SK-N-SH (cell line): ENCODE measurements at regions not wholly inside any gene's neighbourhood (a gene's known extent, or its start where the extent isn't known, plus 50 kb on each side); places are given as distances from the start of the nearest gene placed in this dataset.

Experiments
- CTCF ChIA-PET: fragments of 300-600, 350-600 bp; formaldehyde crosslinking; extraction: SDS; loops from one replicate; lab custom pipeline; 2021; lab: Yijun Ruan, JAX
- POLR2A ChIA-PET: fragments of 350-600 bp; sonication (Branson Sonifier 250); formaldehyde crosslinking; extraction: SDS; loops from one replicate; lab custom pipeline; 2020; ENCODE audit warnings: antibody characterized with exemption, inconsistent platforms; lab: Yijun Ruan, JAX
- DNase-seq: peaks from one replicate; pipeline ENCODE4 v3.0.0; 2012
- H2AFZ ChIP-seq: fragments of 200-600 bp; sonication (generic); 2 replicates; pipeline ENCODE4 v1.8.1; 2016; ENCODE audit warnings: antibody characterized with exemption, mild to moderate bottlenecking, low read depth
- H3F3A ChIP-seq: fragments of 200-600 bp; sonication (generic); replicated peaks from 2 replicates; pipeline ENCODE3; 2016; ENCODE audit warnings: antibody characterized with exemption, mild to moderate bottlenecking; ENCODE audit not compliant: insufficient read depth
- H3K27ac ChIP-seq, 2 experiments: fragments of 200-500 bp in 1 of 2; fragments of 200-600 bp in 1 of 2; sonication (Bioruptor generic) in 1 of 2; sonication (generic), shearing (Covaris generic) in 1 of 2; 2 replicates each; pipeline versions ENCODE4 v1.5.1 to v1.6.1; 2014 to 2016; ENCODE audit warnings: low read depth in 2 of 2, inconsistent platforms in 1 of 2, low read length in 1 of 2, mild to moderate bottlenecking in 1 of 2, mixed read lengths in 1 of 2
- H3K27me3 ChIP-seq: fragments of 200-600 bp; sonication (generic), shearing (Covaris generic); 2 replicates; pipeline ENCODE4 v1.6.1; 2016; ENCODE audit warnings: mixed run types; ENCODE audit not compliant: insufficient read depth
- H3K36me3 ChIP-seq, 2 experiments: fragments of 200-500 bp in 1 of 2; fragments of 200-600 bp in 1 of 2; sonication (Bioruptor generic) in 1 of 2; sonication (generic) in 1 of 2; replicated peaks in 1 of 2; 2 replicates each; pipeline versions ENCODE3 to v1.5.1; 2014 to 2016; ENCODE audit warnings: low read length in 1 of 2, mild to moderate bottlenecking in 1 of 2; ENCODE audit not compliant: insufficient read depth in 2 of 2, control insufficient read depth in 1 of 2
- H3K4me1 ChIP-seq, 2 experiments: fragments of 200-500 bp in 1 of 2; fragments of 200-600 bp in 1 of 2; sonication (Bioruptor generic) in 1 of 2; sonication (generic), shearing (Covaris generic) in 1 of 2; 2 replicates each; pipeline versions ENCODE4 v1.5.1 to v1.6.1; 2014 to 2016; ENCODE audit warnings: low read depth in 1 of 2, low read length in 1 of 2, mixed run types in 1 of 2; ENCODE audit not compliant: insufficient read depth in 2 of 2, control insufficient read depth in 1 of 2
- H3K4me2 ChIP-seq: fragments of 200-600 bp; sonication (generic), shearing (Covaris generic); 2 replicates; pipeline ENCODE4 v1.6.1; 2017; ENCODE audit warnings: mixed run types
- H3K4me3 ChIP-seq, 2 experiments: fragments of 200-500 bp in 1 of 2; fragments of 200-600 bp in 1 of 2; sonication (Bioruptor generic) in 1 of 2; sonication (generic), shearing (Covaris generic) in 1 of 2; 2 replicates each; pipeline versions ENCODE4 v1.5.1 to v1.8.1; 2014 to 2016; ENCODE audit warnings: low read depth in 2 of 2, inconsistent platforms in 1 of 2, low read length in 1 of 2, mild to moderate bottlenecking in 1 of 2, mixed read lengths in 1 of 2, moderate library complexity in 1 of 2
- H3K79me2 ChIP-seq: fragments of 200-600 bp; sonication (generic); 2 replicates; pipeline ENCODE4 v1.8.1; 2017; ENCODE audit warnings: mild to moderate bottlenecking; ENCODE audit not compliant: insufficient read depth
- H3K9ac ChIP-seq: fragments of 200-600 bp; sonication (generic); 2 replicates; pipeline ENCODE4 v1.6.1; 2017; ENCODE audit warnings: mixed run types
- H3K9me2 ChIP-seq: fragments of 200-600 bp; sonication (generic); 2 replicates; pipeline ENCODE4 v1.6.1; 2017; ENCODE audit warnings: mixed run types
- H3K9me3 ChIP-seq: fragments of 200-600 bp; sonication (generic); 2 replicates; pipeline ENCODE4 v1.6.1; 2017; ENCODE audit warnings: mixed run types, mild to moderate bottlenecking, moderate library complexity
- H4K20me1 ChIP-seq: fragments of 200-600 bp; sonication (generic); 2 replicates; pipeline ENCODE4 v1.6.1; 2017; ENCODE audit warnings: mild to moderate bottlenecking, mixed run types; ENCODE audit not compliant: insufficient read depth
- FOSL2 ChIP-seq: IDR thresholded peaks from 2 replicates; pipeline ENCODE4 v1.4.0; 2012; ENCODE audit warnings: low read depth, mild to moderate bottlenecking, moderate library complexity, borderline replicate concordance
- FOXJ3 ChIP-seq: sonication (generic); formaldehyde crosslinking; IDR thresholded peaks from 2 replicates; pipeline ENCODE4 v1.5.1; 2020; ENCODE audit warnings: mild to moderate bottlenecking, missing genetic modification reagents
- GABPA ChIP-seq: IDR thresholded peaks from 2 replicates; pipeline ENCODE4 v1.4.0; 2012; ENCODE audit warnings: low read depth, mild to moderate bottlenecking
- GATA2 ChIP-seq: sonication (generic); formaldehyde crosslinking; IDR thresholded peaks from 2 replicates; pipeline ENCODE4 v1.5.0; 2020; ENCODE audit warnings: mild to moderate bottlenecking, missing genetic modification reagents
- IRF3 ChIP-seq: fragments of 150-350 bp; IDR thresholded peaks from 2 replicates; pipeline ENCODE4 v1.6.1; 2016; ENCODE audit warnings: mild to moderate bottlenecking, low read depth, low read length
- MAX ChIP-seq: IDR thresholded peaks from 2 replicates; pipeline ENCODE4 v1.4.0; 2012; ENCODE audit warnings: low read depth
- MEF2A ChIP-seq: IDR thresholded peaks from 2 replicates; pipeline ENCODE4 v1.4.0; 2012; ENCODE audit warnings: low read depth, borderline replicate concordance
- MXI1 ChIP-seq: IDR thresholded peaks from 2 replicates; pipeline ENCODE4 v1.6.1; 2012; ENCODE audit warnings: mild to moderate bottlenecking, low read depth, low read length, improper control_type of control experiment
- NFIC ChIP-seq: IDR thresholded peaks from 2 replicates; pipeline ENCODE4 v1.4.0; 2012; ENCODE audit warnings: borderline replicate concordance
- PBX3 ChIP-seq: IDR thresholded peaks from 2 replicates; pipeline ENCODE4; 2012
- POLR2AphosphoS5 ChIP-seq: IDR thresholded peaks from 2 replicates; pipeline ENCODE4 v1.6.1; 2012; ENCODE audit warnings: low read depth, low read length
- RAD21 ChIP-seq: IDR thresholded peaks from 2 replicates; pipeline ENCODE4 v1.6.1; 2012; ENCODE audit warnings: mild to moderate bottlenecking, low read length
- RCOR1 ChIP-seq: fragments of 150-350 bp; IDR thresholded peaks from 2 replicates; pipeline ENCODE4 v1.6.1; 2017; ENCODE audit warnings: antibody characterized with exemption, low read length
- REST ChIP-seq: IDR thresholded peaks from 2 replicates; pipeline ENCODE4 v1.6.1; 2012; ENCODE audit warnings: mild to moderate bottlenecking, low read depth, low read length, moderate library complexity
- SIN3A ChIP-seq: IDR thresholded peaks from 2 replicates; pipeline ENCODE4 v1.6.1; 2012; ENCODE audit warnings: low read depth, mild to moderate bottlenecking, low read length, moderate library complexity, borderline replicate concordance
- TCF12 ChIP-seq: IDR thresholded peaks from 2 replicates; pipeline ENCODE4 v1.4.0; 2012
- TEAD4 ChIP-seq: IDR thresholded peaks from 2 replicates; pipeline ENCODE4 v1.4.0; 2012; ENCODE audit warnings: mild to moderate bottlenecking, borderline replicate concordance; ENCODE audit not compliant: insufficient read depth
- USF1 ChIP-seq: IDR thresholded peaks from 2 replicates; pipeline ENCODE4 v1.4.0; 2012; ENCODE audit warnings: low read depth, borderline replicate concordance
- USF2 ChIP-seq: fragments of 150-350 bp; IDR thresholded peaks from 2 replicates; pipeline ENCODE4 v1.6.1; 2017; ENCODE audit warnings: antibody characterized with exemption, low read length, low read depth, borderline replicate concordance
- ZBTB33 ChIP-seq: IDR thresholded peaks from 2 replicates; pipeline ENCODE4 v1.4.0; 2012; ENCODE audit warnings: low read depth, borderline replicate concordance
- WGBS: methylation state at CpG from one replicate; pipeline ENCODE4 v1.1.6; 2017; ENCODE audit warnings: low lambda C conversion rate; 5-methylcytosine and 5-hydroxymethylcytosine counted together

- Histone ChIP-seq H3K36me3 (no peaks in the 10 kb centered on the region), H3K9me2 (no peaks in the 10 kb centered on the region), H3K27me3 (peaks cover 23% of the 10 kb centered on the region; the same call in 1 of the 2 replicates), H4K20me1 (no peaks in the 10 kb centered on the region), H3F3A (peaks cover 3% of the 10 kb centered on the region), H3K79me2 (no peaks in the 10 kb centered on the region), H3K27ac (peak overlapping the region in 1 of 2 experiments; percentile 76; a peak in 2 of 4 replicates), H3K4me1 (peaks cover 0 to 42% of the 10 kb centered on the region in 2 experiments; a peak in 2 of 4 replicates), H3K4me3 (peak overlapping the region; percentile 62 to 65), H3K9ac (no peak overlapping the region), H3K9me3 (no peaks in the 10 kb centered on the region), H3K4me2 (peak overlapping the region; percentile 92), H2AFZ (peak overlapping the region; percentile 91; the same call in 1 of the 2 replicates)
- 2% methylated on average over 33 of the region's 64 CpGs for WGBS
- ChIA-PET POLR2A (interaction anchor here (0.6 to 3.7 kb wide), 9 partner anchors 73 to 258 kb away, joined by 3 to 20 read pairs (median 3); partner anchors contain the start of gene UCHL1), CTCF (interaction anchor here (0.6 to 3.2 kb wide), 16 partner anchors 13 to 301 kb away, joined by 3 to 12 read pairs (median 5); no protein-coding TSS in a partner anchor)
- DNase-seq, result peak; percentile 46
- TF ChIP-seq MAX (no peak), IRF3 (no peak), MXI1 (no peak), GABPA (no peak), RAD21 (no peak), GATA2 (no peak), ZBTB33 (no peak), USF2 (no peak), MEF2A (no peak), TCF12 (no peak), TEAD4 (no peak), POLR2AphosphoS5 (no peak), RCOR1 (no peak), SIN3A (no peak), FOXJ3 (no peak), FOSL2 (no peak), NFIC (no peak), PBX3 (no peak), REST (no peak), USF1 (no peak)
Observed at GRCh38 chr4:41360921-41361793, 104.4 kb downstream of the UCHL1 start.
